ENCODE measurements at regions not wholly inside any gene's neighbourhood (a gene's known extent, or its start where the extent isn't known, plus 50 kb on each side); places are given as distances from the start of the nearest gene placed in this dataset.

DNA sequence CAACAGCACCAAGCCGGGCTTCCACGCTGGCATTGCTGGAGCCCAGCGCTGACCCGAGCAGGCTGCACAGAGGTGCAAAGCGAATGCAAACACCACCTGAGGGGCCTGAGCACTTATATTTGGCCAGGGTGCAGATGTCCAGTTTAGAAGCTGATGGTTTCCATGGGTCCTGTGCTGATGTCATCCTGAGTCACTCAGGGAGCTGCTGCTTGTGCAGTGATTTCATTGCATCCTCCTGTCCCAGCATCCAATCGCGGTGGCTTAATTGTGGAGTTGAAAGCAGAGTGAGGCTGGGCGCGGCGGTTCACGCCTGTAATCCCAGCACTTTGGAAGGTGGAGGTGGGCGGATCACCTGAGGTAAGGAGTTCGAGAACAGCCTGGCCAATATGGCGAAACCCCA, 410.2 kb upstream of the KLF6 start:
- Histone ChIP-seq H2AFZ (ENCODE audit: low read depth, low read length, severe bottlenecking) (no peak overlapping the region), H4K20me1 (ENCODE audit: low read depth, low read length) (no peaks in the 10 kb centered on the region), H3K9ac (ENCODE audit: low read length) (no peak overlapping the region), H3K4me3 (ENCODE audit: insufficient read depth, low read length, poor library complexity, severe bottlenecking) (no peak overlapping the region), H3K36me3 (ENCODE audit: low read length) (no peaks in the 10 kb centered on the region), H3K9me2 (replicated peaks; ENCODE audit: insufficient read depth, low read length) (no peaks in the 10 kb centered on the region), H3K27ac (ENCODE audit: low read depth, low read length) (no peak overlapping the region), H3F3A (ENCODE audit: insufficient read depth) (no peaks in the 10 kb centered on the region), H3K27me3 (ENCODE audit: low read length) (no peaks in the 10 kb centered on the region), H3K9me3 (ENCODE audit: insufficient read depth, low read length) (no peaks in the 10 kb centered on the region), H3K79me2 (ENCODE audit: insufficient read depth, low read length) (no peaks in the 10 kb centered on the region), H3K4me2 (ENCODE audit: low read depth, low read length, poor library complexity, severe bottlenecking) (no peak overlapping the region)
- TF ChIP-seq CTCF (IDR thresholded peaks at IDR 0.05; ENCODE audit: insufficient read depth, low read length, poor library complexity, severe bottlenecking) (no peak), EZH2phosphoT487 (conservative IDR thresholded peaks at IDR 0.05; ENCODE audit: low read length) (no peak)

- no peaks in the 10 kb centered on the region for H3K9me2 ChIP-seq (replicated peaks; ENCODE audit: insufficient read depth, low read length)
- no peak overlapping the region for H3K27ac ChIP-seq (ENCODE audit: low read depth, low read length)
- TF ChIP-seq EZH2phosphoT487 (conservative IDR thresholded peaks at IDR 0.05; ENCODE audit: low read length) (no peak), CTCF (IDR thresholded peaks at IDR 0.05; ENCODE audit: insufficient read depth, low read length, poor library complexity, severe bottlenecking) (no peak)
- H3K27me3 ChIP-seq (ENCODE audit: low read length): no peaks in the 10 kb centered on the region
- no peak overlapping the region for H3K9ac ChIP-seq (ENCODE audit: low read length)
- no peaks in the 10 kb centered on the region for H3K79me2 ChIP-seq (ENCODE audit: insufficient read depth, low read length)
- H4K20me1 ChIP-seq (ENCODE audit: low read depth, low read length): no peaks in the 10 kb centered on the region
- no peak overlapping the region for H3K4me2 ChIP-seq (ENCODE audit: low read depth, low read length, poor library complexity, severe bottlenecking)
- H3F3A ChIP-seq (ENCODE audit: insufficient read depth): no peaks in the 10 kb centered on the region
- no peak overlapping the region for H3K4me3 ChIP-seq (ENCODE audit: insufficient read depth, low read length, poor library complexity, severe bottlenecking)
- H3K36me3 ChIP-seq (ENCODE audit: low read length): no peaks in the 10 kb centered on the region
- no peaks in the 10 kb centered on the region for H3K9me3 ChIP-seq (ENCODE audit: insufficient read depth, low read length)
- H2AFZ ChIP-seq (ENCODE audit: low read depth, low read length, severe bottlenecking): no peak overlapping the region
Observed at GRCh38 chr10:4194231-4194630, 409.2 kb upstream of the KLF6 start.

DNA sequence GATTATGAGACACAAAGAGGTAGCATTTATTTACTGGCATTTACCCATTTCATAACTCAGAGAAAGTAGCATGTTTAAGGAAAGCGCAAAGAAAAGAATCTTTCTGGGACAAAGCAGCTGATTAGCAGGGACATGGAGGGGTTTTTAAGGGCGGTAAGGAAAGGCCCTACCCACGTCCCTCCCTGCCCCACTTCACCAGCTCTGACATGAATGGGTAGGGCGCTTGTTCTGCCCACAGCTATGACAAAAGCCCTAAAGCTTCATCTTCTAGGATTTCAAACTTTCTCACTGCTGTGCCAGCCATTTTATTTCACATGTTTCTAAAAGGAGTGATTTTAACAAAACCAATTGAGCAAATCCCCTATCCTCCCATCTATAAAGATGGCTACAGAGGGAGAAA, 406.9 kb upstream of the KLF6 start:
- TF ChIP-seq CTCF (IDR thresholded peaks at IDR 0.05; ENCODE audit: insufficient read depth, low read length, poor library complexity, severe bottlenecking): no peak
- TF ChIP-seq EZH2phosphoT487 (conservative IDR thresholded peaks at IDR 0.05; ENCODE audit: low read length): no peak
- no peaks in the 10 kb centered on the region for H3K79me2 ChIP-seq (ENCODE audit: insufficient read depth, low read length)
- H3K36me3 ChIP-seq (ENCODE audit: low read length): no peaks in the 10 kb centered on the region
- no peak overlapping the region for H3K4me3 ChIP-seq (ENCODE audit: insufficient read depth, low read length, poor library complexity, severe bottlenecking)
- no peak overlapping the region for H2AFZ ChIP-seq (ENCODE audit: low read depth, low read length, severe bottlenecking)
- H3F3A ChIP-seq (ENCODE audit: insufficient read depth): no peaks in the 10 kb centered on the region
- H3K27ac ChIP-seq (ENCODE audit: low read depth, low read length): no peak overlapping the region
- no peaks in the 10 kb centered on the region for H3K9me3 ChIP-seq (ENCODE audit: insufficient read depth, low read length)
- no peaks in the 10 kb centered on the region for H4K20me1 ChIP-seq (ENCODE audit: low read depth, low read length)
- H3K27me3 ChIP-seq (ENCODE audit: low read length): no peaks in the 10 kb centered on the region
- no peak overlapping the region for H3K4me2 ChIP-seq (ENCODE audit: low read depth, low read length, poor library complexity, severe bottlenecking)
- no peaks in the 10 kb centered on the region for H3K9me2 ChIP-seq (replicated peaks; ENCODE audit: insufficient read depth, low read length)
- H3K9ac ChIP-seq (ENCODE audit: low read length): no peak overlapping the region

DNA sequence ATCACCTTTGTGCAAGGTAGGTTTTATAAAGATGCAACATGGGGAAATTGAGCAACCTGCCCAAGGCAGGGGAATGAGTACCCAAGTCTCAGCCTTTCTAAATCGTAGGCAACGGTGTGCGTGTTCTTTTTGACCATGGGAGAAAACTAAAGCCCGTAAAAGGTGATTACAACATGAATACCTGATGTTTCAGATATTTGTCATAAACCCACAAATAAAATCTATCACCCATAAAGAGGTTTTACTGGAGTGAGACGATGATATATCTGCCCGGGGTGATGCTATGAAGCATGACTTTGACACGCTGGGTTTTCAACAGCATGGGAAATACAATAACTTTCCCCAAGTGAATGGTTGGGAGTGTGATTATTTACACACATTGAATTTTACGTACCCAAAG, 406.3 kb upstream of the KLF6 start:
- no peaks in the 10 kb centered on the region for H3K36me3 ChIP-seq (ENCODE audit: low read length)
- no peak overlapping the region for H2AFZ ChIP-seq (ENCODE audit: low read depth, low read length, severe bottlenecking)
- H3K27me3 ChIP-seq (ENCODE audit: low read length): no peaks in the 10 kb centered on the region
- no peak for TF ChIP-seq EZH2phosphoT487 (conservative IDR thresholded peaks at IDR 0.05; ENCODE audit: low read length)
- TF ChIP-seq CTCF (IDR thresholded peaks at IDR 0.05; ENCODE audit: insufficient read depth, low read length, poor library complexity, severe bottlenecking): no peak
- no peaks in the 10 kb centered on the region for H3K79me2 ChIP-seq (ENCODE audit: insufficient read depth, low read length)
- H3F3A ChIP-seq (ENCODE audit: insufficient read depth): no peaks in the 10 kb centered on the region
- H3K4me2 ChIP-seq (ENCODE audit: low read depth, low read length, poor library complexity, severe bottlenecking): no peak overlapping the region
- no peak overlapping the region for H3K9ac ChIP-seq (ENCODE audit: low read length)
- H4K20me1 ChIP-seq (ENCODE audit: low read depth, low read length): no peaks in the 10 kb centered on the region
- no peak overlapping the region for H3K4me3 ChIP-seq (ENCODE audit: insufficient read depth, low read length, poor library complexity, severe bottlenecking)
- no peaks in the 10 kb centered on the region for H3K9me2 ChIP-seq (replicated peaks; ENCODE audit: insufficient read depth, low read length)
- no peaks in the 10 kb centered on the region for H3K9me3 ChIP-seq (ENCODE audit: insufficient read depth, low read length)
- no peak overlapping the region for H3K27ac ChIP-seq (ENCODE audit: low read depth, low read length)
